ENCODE measurements at regions not wholly inside any gene's neighbourhood (a gene's known extent, or its start where the extent isn't known, plus 50 kb on each side); places are given as distances from the start of the nearest gene placed in this dataset.

GRCh38 chr3:72193771-72194430, 409.0 kb upstream of the PROK2 start:
- TF ChIP-seq CTCF (IDR thresholded peaks at IDR 0.05; ENCODE audit: low read length) (no peak), EZH2 (optimal IDR thresholded peaks at IDR 0.05; ENCODE audit: low read depth, low read length) (no peak), EZH2phosphoT487 (IDR thresholded peaks at IDR 0.05; ENCODE audit: low read length) (no peak)
